Keratinocyte (primary cell): ENCODE measurements at regions not wholly inside any gene's neighbourhood (a gene's known extent, or its start where the extent isn't known, plus 50 kb on each side); places are given as distances from the start of the nearest gene placed in this dataset.

Experiments
- DNase-seq: peaks from one replicate; pipeline ENCODE4 v3.0.0-alpha.2; 2011; ENCODE audit warnings: low read depth, missing footprints, low spot score
- FAIRE-seq: peaks from 2 replicates; lab custom pipeline; 2011; peaks lifted over from hg19 to GRCh38; lab: Jason Lieb, UNC
- H2AFZ ChIP-seq: 2 replicates; pipeline ENCODE4 v1.6.0; 2012; ENCODE audit warnings: low read length, control low read depth, inconsistent platforms; ENCODE audit not compliant: control insufficient read depth
- H3K27ac ChIP-seq: 2 replicates; pipeline ENCODE4 v1.5.1; 2011; ENCODE audit warnings: low read length; ENCODE audit not compliant: control insufficient read depth, insufficient read depth
- H3K27me3 ChIP-seq: 3 replicates; pipeline ENCODE4 v1.6.0; 2011; ENCODE audit warnings: low read length; ENCODE audit not compliant: control insufficient read depth, insufficient read depth; ENCODE audit errors: extremely low read depth
- H3K36me3 ChIP-seq, 2 experiments: 2 replicates in 1 of 2; 3 replicates in 1 of 2; pipeline ENCODE4 v1.5.1; 2011; ENCODE audit warnings: low read length in 2 of 2, mild to moderate bottlenecking in 1 of 2; ENCODE audit not compliant: control insufficient read depth in 2 of 2, insufficient read depth in 2 of 2; ENCODE audit errors: extremely low read depth in 1 of 2
- H3K4me1 ChIP-seq: 3 replicates; pipeline ENCODE4 v1.5.1; 2011; ENCODE audit warnings: low read length; ENCODE audit not compliant: control insufficient read depth, insufficient read depth; ENCODE audit errors: extremely low read depth
- H3K4me2 ChIP-seq: 3 replicates; pipeline ENCODE4 v1.6.0; 2011; ENCODE audit warnings: low read depth, low read length; ENCODE audit not compliant: control insufficient read depth, insufficient read depth; ENCODE audit errors: extremely low read depth
- H3K4me3 ChIP-seq, 3 experiments: fragments of 200-600 bp in 1 of 3; sonication (generic) in 1 of 3; 2 replicates in 2 of 3; 3 replicates in 1 of 3; pipeline ENCODE4 v1.5.1; 2011 to 2016; ENCODE audit warnings: low read length in 3 of 3, mild to moderate bottlenecking in 3 of 3, control low read depth in 2 of 3, inconsistent platforms in 1 of 3, low read depth in 1 of 3, mixed read lengths in 1 of 3, mixed run types in 1 of 3, moderate library complexity in 1 of 3; ENCODE audit not compliant: control insufficient read depth in 2 of 3, insufficient read depth in 2 of 3; ENCODE audit errors: extremely low read depth in 1 of 3
- H3K79me2 ChIP-seq: 2 replicates; pipeline ENCODE4 v1.6.0; 2012; ENCODE audit warnings: low read length; ENCODE audit not compliant: control insufficient read depth, insufficient read depth
- H3K9ac ChIP-seq: 3 replicates; pipeline ENCODE4 v1.6.0; 2011; ENCODE audit warnings: low read length; ENCODE audit not compliant: control insufficient read depth, insufficient read depth; ENCODE audit errors: extremely low read depth
- H3K9me1 ChIP-seq: 3 replicates; pipeline ENCODE4 v1.6.0; 2011; ENCODE audit warnings: low read length; ENCODE audit not compliant: control insufficient read depth, insufficient read depth; ENCODE audit errors: extremely low read depth
- H3K9me3 ChIP-seq: 2 replicates; pipeline ENCODE4 v1.5.1; 2012; ENCODE audit warnings: low read depth, low read length; ENCODE audit not compliant: control insufficient read depth
- H4K20me1 ChIP-seq: 3 replicates; pipeline ENCODE4 v1.6.0; 2011; ENCODE audit warnings: low read length; ENCODE audit not compliant: control insufficient read depth, insufficient read depth; ENCODE audit errors: extremely low read depth
- CTCF ChIP-seq, 3 experiments: IDR thresholded peaks in 1 of 3; conservative IDR thresholded peaks in 1 of 3; optimal IDR thresholded peaks in 1 of 3; 2 replicates in 2 of 3; 3 replicates in 1 of 3; pipeline versions ENCODE3 to v1.5.1; 2011; ENCODE audit warnings: low read length in 3 of 3, mild to moderate bottlenecking in 3 of 3, moderate library complexity in 2 of 3, control low read depth in 1 of 3, inconsistent platforms in 1 of 3; ENCODE audit not compliant: insufficient read depth in 2 of 3; ENCODE audit errors: extremely low read depth in 1 of 3
- EZH2 ChIP-seq: IDR thresholded peaks from one replicate; pipeline ENCODE4 v1.6.1; 2012; ENCODE audit warnings: inconsistent platforms, mild to moderate bottlenecking, low read length, moderate library complexity
- dilution Hi-C: fragments of 300-500 bp; cut with MboI; formaldehyde crosslinking; loops from one replicate; pipeline ENCODE4 v1.7.0; 2020; ENCODE audit warnings: low sequenced_read_pairs; ENCODE audit not compliant: extremely low pct_ligation_motif_present

DNA sequence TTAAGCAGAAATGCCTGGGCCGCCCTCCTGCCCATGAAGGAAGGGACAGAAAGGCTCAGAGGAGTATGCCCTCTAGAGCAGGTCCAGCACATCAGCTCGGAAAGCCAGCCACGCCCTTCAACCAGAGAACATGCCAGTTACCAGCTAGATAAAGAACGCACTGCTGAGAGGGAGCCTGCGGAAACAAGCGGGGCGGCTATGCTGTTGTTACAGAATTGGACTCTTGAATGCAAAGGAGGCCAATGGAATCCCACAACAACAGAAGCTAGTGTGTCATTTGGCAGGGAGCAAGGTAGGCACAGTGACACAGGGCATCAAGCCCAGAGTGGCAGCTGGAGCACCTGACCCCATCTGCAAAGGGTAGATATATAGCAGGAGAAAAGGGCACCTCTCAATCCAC, 242.9 kb upstream of the ID2 start:
- no peak overlapping the region for H3K9ac ChIP-seq
- no peaks in the 10 kb centered on the region for H3K9me3 ChIP-seq
- no peak for TF ChIP-seq CTCF (optimal IDR thresholded peaks at IDR 0.05 in 1 of 3, IDR thresholded peaks at IDR 0.05 in 1 of 3, conservative IDR thresholded peaks at IDR 0.05 in 1 of 3; ENCODE audit: extremely low read depth in 1 of 3, insufficient read depth in 2 of 3, low read length in 3 of 3)
- no peak for TF ChIP-seq EZH2
- no peak overlapping the region for H3K27ac ChIP-seq
- no peaks in the 10 kb centered on the region for H3K36me3 ChIP-seq
- no peak overlapping the region for H3K4me3 ChIP-seq
- H3K9me1 ChIP-seq, result no peaks in the 10 kb centered on the region
- FAIRE-seq (no peak), DNase-seq (no peak)
- dilution Hi-C loops, result no loop called here
- H4K20me1 ChIP-seq, result no peaks in the 10 kb centered on the region
- H3K4me1 ChIP-seq, result no peaks in the 10 kb centered on the region
- no peaks in the 10 kb centered on the region for H3K27me3 ChIP-seq
- no peaks in the 10 kb centered on the region for H3K79me2 ChIP-seq
- no peak overlapping the region for H2AFZ ChIP-seq
- H3K4me2 ChIP-seq, result no peak overlapping the region

DNA sequence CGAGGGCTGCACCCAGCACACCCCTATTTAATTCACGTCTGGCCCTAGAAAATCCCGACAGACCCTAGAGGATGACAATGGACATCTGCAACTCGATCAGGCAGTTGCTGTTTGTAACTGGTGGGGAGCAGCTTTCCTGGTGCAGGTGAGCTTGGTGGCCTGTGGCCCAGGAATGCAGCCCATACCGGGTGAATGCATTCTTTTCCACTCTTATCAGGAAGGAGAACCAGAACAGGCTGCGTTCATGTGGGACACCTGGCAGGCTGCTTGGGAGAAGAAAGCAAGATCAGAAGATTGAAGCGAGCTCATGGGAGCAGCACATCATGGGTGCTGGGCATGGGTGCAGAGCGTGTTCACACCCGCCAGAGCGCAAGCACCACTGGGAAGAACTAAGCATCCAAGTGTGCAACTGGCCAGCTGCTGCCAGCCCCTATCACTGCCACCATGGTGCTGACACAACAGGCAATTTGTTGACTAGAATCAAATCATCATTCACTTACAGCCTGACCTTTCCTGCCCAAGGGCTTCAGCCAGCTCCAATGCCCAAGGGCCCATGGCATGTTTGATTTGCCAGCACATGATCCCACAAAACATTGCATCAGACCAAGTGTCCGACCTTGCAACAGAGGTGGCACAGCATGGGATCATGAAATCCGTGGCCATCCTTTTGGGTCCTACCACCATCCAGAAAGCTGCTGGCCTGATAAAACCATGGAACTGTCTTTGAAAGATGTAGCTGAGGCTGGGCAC, 241.7 kb upstream of the ID2 start:
- DNase-seq (no peak), FAIRE-seq (no peak)
- TF ChIP-seq EZH2, result no peak
- no peak for TF ChIP-seq CTCF (optimal IDR thresholded peaks at IDR 0.05 in 1 of 3, IDR thresholded peaks at IDR 0.05 in 1 of 3, conservative IDR thresholded peaks at IDR 0.05 in 1 of 3; ENCODE audit: extremely low read depth in 1 of 3, insufficient read depth in 2 of 3, low read length in 3 of 3)
- no peaks in the 10 kb centered on the region for H3K27me3 ChIP-seq
- H3K79me2 ChIP-seq, result no peaks in the 10 kb centered on the region
- no peak overlapping the region for H3K27ac ChIP-seq
- no peaks in the 10 kb centered on the region for H3K9me3 ChIP-seq
- no peak overlapping the region for H2AFZ ChIP-seq
- H3K9me1 ChIP-seq, result no peaks in the 10 kb centered on the region
- H4K20me1 ChIP-seq, result no peaks in the 10 kb centered on the region
- H3K4me1 ChIP-seq, result no peaks in the 10 kb centered on the region
- no peaks in the 10 kb centered on the region for H3K36me3 ChIP-seq
- dilution Hi-C loops, result no loop called here
- H3K4me3 ChIP-seq, result no peak overlapping the region
- H3K9ac ChIP-seq, result no peak overlapping the region
- H3K4me2 ChIP-seq, result no peak overlapping the region
